ENCODE measurements at regions not wholly inside any gene's neighbourhood (a gene's known extent, or its start where the extent isn't known, plus 50 kb on each side); places are given as distances from the start of the nearest gene placed in this dataset.

DNA sequence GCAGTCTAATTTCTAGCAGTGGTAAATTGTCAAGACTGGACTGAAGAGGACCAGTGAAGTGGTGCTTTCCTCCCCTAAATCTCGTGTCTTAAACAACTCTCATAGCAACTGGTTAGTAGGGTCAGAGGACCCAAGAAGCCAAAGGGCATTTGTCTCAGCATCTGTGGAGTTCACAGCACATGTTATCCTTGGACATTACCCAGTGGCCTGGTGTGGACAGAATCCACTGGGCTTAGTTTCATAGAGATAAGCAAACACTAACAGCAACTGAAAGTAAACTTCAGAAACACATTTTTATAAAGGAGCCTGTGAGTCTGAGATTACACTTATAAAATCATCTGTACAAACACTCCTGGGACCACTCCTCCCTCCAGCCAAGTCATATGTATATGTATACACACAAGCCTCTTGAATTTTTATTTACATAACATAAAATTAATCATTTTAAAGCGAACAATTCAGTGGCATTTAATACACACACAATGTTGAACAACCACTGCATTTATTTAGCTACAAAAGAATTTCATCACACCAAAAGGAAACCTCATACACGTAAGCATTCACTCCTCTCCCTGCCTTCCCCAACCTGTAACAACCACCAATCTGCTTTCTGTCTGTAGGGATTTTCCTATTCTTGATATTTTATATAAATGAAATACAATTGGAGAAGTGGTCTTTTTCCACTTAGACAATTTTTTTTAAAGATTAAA is 457.8 kb downstream of the RASEF start:
- Histone ChIP-seq H3K36me3 (no peaks in the 10 kb centered on the region), H3K4me2 (no peak overlapping the region)

DNA sequence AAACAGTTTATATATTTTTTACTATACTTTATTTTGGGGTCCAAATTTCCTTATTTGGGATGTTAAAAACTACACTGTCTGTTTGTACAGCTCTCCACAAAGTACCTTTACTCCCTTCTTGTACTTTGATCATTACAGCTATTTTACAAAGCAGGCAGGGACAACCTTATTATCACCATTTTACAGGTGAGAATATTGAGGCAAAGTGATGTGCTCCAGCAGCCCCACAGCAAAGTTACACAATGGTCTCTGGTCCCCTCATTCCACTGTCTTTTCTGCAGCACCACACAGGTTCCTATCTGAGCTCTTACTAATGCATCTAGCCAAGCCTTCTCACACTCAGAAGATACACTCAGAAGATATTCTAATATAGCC is 457.3 kb downstream of the RASEF start:
- H3K27ac ChIP-seq: no peak overlapping the region
- H3K9me3 ChIP-seq: no peaks in the 10 kb centered on the region
- no peak overlapping the region for H3K9ac ChIP-seq
- H4K20me1 ChIP-seq: no peaks in the 10 kb centered on the region
- H3K27me3 ChIP-seq: no peaks in the 10 kb centered on the region
- H3K4me1 ChIP-seq: peaks cover 8% of the 10 kb centered on the region
- TF ChIP-seq Cebpa-rat (IDR thresholded peaks at IDR 0.05): no peak
- no peaks in the 10 kb centered on the region for H3K36me3 ChIP-seq
- no peak overlapping the region for H3K4me3 ChIP-seq
- H3K4me2 ChIP-seq: no peak overlapping the region

More for the DNA sequence above, 457.8 kb downstream of the RASEF start:
- Histone ChIP-seq H4K20me1 (no peaks in the 10 kb centered on the region), H3K4me1 (peaks cover 10% of the 10 kb centered on the region), H3K9ac (no peak overlapping the region), H3K27me3 (no peaks in the 10 kb centered on the region), H3K9me3 (no peaks in the 10 kb centered on the region), H3K4me3 (no peak overlapping the region), H3K27ac (no peak overlapping the region)
- TF ChIP-seq Cebpa-rat (IDR thresholded peaks at IDR 0.05): no peak

DNA sequence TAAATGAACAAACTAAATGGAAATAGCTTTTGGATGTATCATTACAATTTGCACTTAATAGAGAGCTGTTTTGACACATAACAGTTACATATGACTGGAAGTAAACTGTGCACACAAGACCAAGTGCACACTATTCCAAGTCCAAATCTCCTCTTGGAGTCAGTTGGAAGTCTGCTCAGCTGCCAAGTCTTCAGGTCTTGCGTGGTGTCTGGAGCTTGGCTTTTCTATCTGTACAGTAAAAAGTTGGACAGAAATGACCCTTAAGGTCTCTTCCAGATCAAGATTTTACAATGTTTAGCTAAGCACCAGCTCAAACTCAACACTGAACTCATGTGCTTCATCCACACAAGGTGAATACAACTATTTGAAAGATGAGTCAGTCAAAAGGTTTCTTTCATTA is 456.9 kb downstream of the RASEF start:
- H3K27ac ChIP-seq: no peak overlapping the region
- no peak overlapping the region for H3K4me3 ChIP-seq
- no peak for TF ChIP-seq Cebpa-rat (IDR thresholded peaks at IDR 0.05)
- peaks cover 4% of the 10 kb centered on the region; the same call in 1 of the 2 replicates for H3K4me1 ChIP-seq
- H3K36me3 ChIP-seq: no peaks in the 10 kb centered on the region
- H3K27me3 ChIP-seq: no peaks in the 10 kb centered on the region
- H3K4me2 ChIP-seq: no peak overlapping the region
- H4K20me1 ChIP-seq: no peaks in the 10 kb centered on the region
- H3K9me3 ChIP-seq: no peaks in the 10 kb centered on the region
- no peak overlapping the region for H3K9ac ChIP-seq

DNA sequence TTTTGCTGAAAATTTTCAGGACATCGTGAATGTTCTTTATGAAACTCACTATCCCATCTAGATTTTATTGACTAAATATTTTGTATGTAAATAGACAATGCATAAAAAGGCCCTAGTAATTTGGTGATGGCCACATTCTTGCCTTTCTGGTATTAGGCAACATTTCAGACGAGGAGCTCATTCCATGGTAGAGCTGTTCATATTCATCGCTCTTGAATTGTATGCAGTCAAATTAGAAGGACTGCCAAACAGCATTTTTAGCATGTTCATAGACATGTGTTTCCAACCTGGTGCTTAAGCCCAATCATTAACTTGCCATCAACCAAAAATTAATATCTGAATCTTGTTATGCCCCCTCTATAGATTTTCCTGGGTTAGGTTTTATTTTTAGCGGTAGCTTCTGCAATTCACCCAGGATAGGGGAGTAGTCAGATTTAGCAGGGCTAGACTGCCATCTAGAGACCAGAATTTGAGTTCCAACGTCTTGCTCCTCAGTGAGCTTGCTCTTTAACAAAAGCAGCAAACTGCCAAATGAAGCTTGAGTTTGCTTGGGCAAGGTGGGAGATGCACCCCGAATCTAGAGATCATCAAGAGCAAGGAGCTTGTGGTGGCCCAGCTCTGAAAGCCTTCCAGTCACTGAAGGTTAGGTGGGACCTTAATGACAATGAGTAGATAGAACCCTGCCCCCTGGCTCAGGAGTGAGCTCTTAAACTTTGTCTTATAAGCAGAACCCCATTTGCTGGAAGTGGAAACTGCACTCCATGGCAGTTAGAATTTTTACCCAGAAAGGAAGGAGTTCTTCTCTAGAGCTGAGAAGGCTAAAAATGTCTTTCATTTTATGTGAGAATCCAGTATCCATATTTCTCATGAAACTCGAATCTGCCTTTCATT is 456.2 kb downstream of the RASEF start:
- Histone ChIP-seq H3K27me3 (no peaks in the 10 kb centered on the region), H3K9me3 (no peaks in the 10 kb centered on the region), H3K4me3 (no peak overlapping the region), H3K36me3 (no peaks in the 10 kb centered on the region), H4K20me1 (no peaks in the 10 kb centered on the region), H3K4me1 (no peaks in the 10 kb centered on the region), H3K27ac (no peak overlapping the region), H3K4me2 (no peak overlapping the region), H3K9ac (no peak overlapping the region)
- TF ChIP-seq Cebpa-rat (IDR thresholded peaks at IDR 0.05): no peak

DNA sequence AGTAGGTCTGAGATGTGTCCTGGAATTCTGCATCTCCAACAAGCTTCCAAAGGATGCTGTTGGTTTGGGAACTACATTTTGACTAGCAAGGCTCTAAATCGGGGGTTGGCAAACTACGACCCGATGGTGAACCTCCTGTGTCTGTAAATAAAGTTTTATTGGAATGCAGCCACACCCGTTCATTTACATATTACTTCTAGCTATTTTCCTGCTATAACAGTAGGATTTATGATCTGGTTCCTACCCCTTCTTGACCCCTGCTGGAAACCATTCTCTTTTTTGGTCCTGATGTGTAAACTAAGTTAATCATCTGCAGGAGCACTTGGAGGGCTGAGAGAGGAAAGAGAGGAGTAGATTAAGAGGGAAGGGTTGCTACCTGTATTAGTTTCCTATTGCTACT is 454.5 kb downstream of the RASEF start:
- Histone ChIP-seq H3K4me2 (no peak overlapping the region), H3K27me3 (no peaks in the 10 kb centered on the region), H3K9me3 (no peaks in the 10 kb centered on the region), H3K9ac (no peak overlapping the region), H3K36me3 (no peaks in the 10 kb centered on the region), H3K27ac (no peak overlapping the region), H3K4me3 (no peak overlapping the region), H3K4me1 (no peaks in the 10 kb centered on the region), H4K20me1 (no peaks in the 10 kb centered on the region)
- no peak for TF ChIP-seq Cebpa-rat (IDR thresholded peaks at IDR 0.05)

DNA sequence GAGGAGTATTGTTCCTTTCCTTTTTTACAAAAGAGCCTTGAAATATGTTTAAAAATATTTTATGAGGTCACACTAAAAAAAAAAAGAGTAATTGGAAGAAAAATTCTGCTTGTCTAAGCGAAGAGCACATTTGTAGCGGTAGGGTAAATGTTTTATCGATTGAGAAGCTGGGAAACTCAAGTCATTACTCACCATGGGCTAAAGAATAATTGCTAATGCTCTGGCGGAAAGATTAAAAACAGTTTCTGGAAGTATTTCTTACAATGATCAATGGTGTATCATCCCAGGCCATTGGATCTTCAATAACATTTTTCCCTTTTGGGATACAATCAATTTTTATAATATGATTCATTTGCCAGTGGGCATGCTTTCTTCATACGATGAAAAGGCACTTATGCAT is 450.0 kb downstream of the RASEF start:
- Histone ChIP-seq H3K4me3 (no peak overlapping the region), H3K27ac (no peak overlapping the region), H3K9ac (no peak overlapping the region), H3K9me3 (no peaks in the 10 kb centered on the region), H4K20me1 (no peaks in the 10 kb centered on the region), H3K36me3 (no peaks in the 10 kb centered on the region), H3K4me1 (no peaks in the 10 kb centered on the region), H3K4me2 (no peak overlapping the region), H3K27me3 (no peaks in the 10 kb centered on the region)
- TF ChIP-seq Cebpa-rat (IDR thresholded peaks at IDR 0.05): no peak

DNA sequence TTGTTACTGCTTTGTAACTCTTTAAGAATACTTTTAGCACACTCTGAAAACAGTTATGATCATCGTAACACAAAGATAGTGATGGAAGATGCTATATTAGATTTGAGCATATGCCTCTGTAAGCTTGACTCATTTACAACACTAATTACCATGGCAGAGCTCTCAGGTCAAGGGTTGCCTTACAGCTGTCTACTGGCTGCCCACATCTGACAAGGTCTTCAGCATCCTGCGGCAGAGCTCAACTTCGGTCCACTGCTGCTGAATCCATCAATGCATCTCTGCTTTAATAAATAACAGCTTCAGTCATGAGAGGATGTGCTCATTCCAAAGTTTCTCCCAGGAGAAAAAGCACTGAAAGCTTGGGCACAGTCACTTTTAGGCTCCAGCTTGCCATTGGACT is 449.4 kb downstream of the RASEF start:
- Histone ChIP-seq H3K27ac (no peak overlapping the region), H3K4me1 (no peaks in the 10 kb centered on the region), H3K4me2 (no peak overlapping the region), H3K9ac (no peak overlapping the region), H3K9me3 (no peaks in the 10 kb centered on the region), H4K20me1 (no peaks in the 10 kb centered on the region), H3K4me3 (no peak overlapping the region), H3K36me3 (no peaks in the 10 kb centered on the region), H3K27me3 (no peaks in the 10 kb centered on the region)
- TF ChIP-seq Cebpa-rat (IDR thresholded peaks at IDR 0.05): no peak

DNA sequence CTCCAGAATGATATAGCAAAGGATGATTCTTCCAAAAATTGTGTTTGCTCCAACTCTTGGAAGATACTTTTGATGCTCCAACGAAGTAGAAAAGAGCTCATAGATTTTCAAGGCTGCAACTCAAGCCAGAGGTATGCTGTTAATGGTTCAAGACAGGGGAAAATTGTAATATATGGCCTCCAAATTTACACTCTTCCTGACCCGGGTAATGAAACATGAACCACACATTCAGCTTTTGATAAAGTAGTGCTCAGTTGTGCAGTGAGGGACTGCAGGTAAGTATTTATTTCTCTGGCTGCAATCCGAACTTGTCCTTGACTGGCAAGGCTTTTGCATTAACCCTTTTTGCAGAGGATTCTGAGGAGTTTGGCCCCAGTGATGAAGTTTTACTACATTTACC is 446.4 kb downstream of the RASEF start:
- H3K4me3 ChIP-seq: no peak overlapping the region

DNA sequence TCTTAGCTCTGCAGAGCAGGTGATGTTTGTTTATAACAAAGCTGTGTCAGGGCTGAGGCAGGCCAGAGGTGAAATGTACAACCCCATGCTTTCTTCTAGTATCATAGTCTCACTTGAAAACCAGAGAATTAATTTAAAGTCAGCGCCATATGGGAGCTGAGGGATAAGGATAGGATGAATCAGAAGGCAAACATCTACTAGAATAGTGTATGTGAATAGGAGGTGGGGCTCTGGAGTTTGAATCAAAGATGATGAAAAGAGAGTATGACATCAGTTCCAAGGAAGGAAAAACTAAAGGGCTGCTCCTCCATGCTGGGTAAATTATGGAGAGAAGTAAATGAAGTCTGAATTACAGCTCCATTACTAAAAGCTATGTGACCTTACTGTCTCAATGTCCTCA is 441.5 kb downstream of the RASEF start:
- no peaks in the 10 kb centered on the region for H3K4me1 ChIP-seq
- no peaks in the 10 kb centered on the region for H3K9me3 ChIP-seq
- no peak overlapping the region for H3K4me3 ChIP-seq
- no peak overlapping the region for H3K27ac ChIP-seq
- H3K9ac ChIP-seq: no peak overlapping the region
- no peaks in the 10 kb centered on the region for H4K20me1 ChIP-seq
- H3K36me3 ChIP-seq: no peaks in the 10 kb centered on the region
- no peaks in the 10 kb centered on the region for H3K27me3 ChIP-seq
- TF ChIP-seq Cebpa-rat (IDR thresholded peaks at IDR 0.05): no peak
- no peak overlapping the region for H3K4me2 ChIP-seq

More for the DNA sequence above, 446.4 kb downstream of the RASEF start:
- no peak for TF ChIP-seq Cebpa-rat (IDR thresholded peaks at IDR 0.05)
- Histone ChIP-seq H4K20me1 (no peaks in the 10 kb centered on the region), H3K36me3 (no peaks in the 10 kb centered on the region), H3K27ac (no peak overlapping the region), H3K4me1 (no peaks in the 10 kb centered on the region), H3K27me3 (no peaks in the 10 kb centered on the region), H3K4me2 (no peak overlapping the region), H3K9me3 (no peaks in the 10 kb centered on the region), H3K9ac (no peak overlapping the region)

DNA sequence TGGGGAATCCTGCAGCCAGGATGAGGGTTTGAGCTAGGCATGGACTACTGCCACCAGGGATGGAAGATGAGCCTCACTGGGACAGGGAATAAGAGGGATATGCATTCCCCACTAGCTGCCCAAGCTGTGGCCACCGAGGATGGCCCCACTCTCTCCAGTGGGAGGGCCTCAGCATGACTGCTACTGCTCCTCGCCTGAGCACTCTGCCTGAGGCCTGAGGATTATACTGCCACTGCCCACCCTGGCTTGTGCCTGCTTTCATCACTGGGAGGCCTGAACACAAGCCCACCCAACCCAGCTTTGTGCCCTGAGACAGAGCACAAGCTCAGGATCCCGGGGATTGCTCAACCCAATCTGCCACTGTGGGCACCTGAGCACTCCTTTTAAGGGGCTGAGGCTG is 425.6 kb downstream of the RASEF start:
- Histone ChIP-seq H3K4me2 (no peak overlapping the region), H3K9me3 (peaks cover 29% of the 10 kb centered on the region), H3K27ac (no peak overlapping the region), H3K4me1 (no peaks in the 10 kb centered on the region), H4K20me1 (no peaks in the 10 kb centered on the region), H3K36me3 (no peaks in the 10 kb centered on the region), H3K27me3 (no peaks in the 10 kb centered on the region), H3K4me3 (no peak overlapping the region), H3K9ac (no peak overlapping the region)
- TF ChIP-seq Cebpa-rat (IDR thresholded peaks at IDR 0.05): no peak

Data from BLaER1 (cell line).